GM23338 (cell line): ENCODE measurements at regions not wholly inside any gene's neighbourhood (a gene's known extent, or its start where the extent isn't known, plus 50 kb on each side); places are given as distances from the start of the nearest gene placed in this dataset.
A peak's percentile ranks its signal among the peaks of the same experiment; 100 is the strongest.

Source experiments
- ATAC-seq: fragments of 200-7000 bp; cut with Tn5 transposase; 3 replicates; pipeline ENCODE4 v1.9.1; 2020
- DNase-seq: peaks from one replicate; pipeline ENCODE4 v3.0.0-alpha.2; 2015; ENCODE audit warnings: low spot score
- H2AFZ ChIP-seq: fragments of 200-600 bp; sonication (generic); 2 replicates; pipeline ENCODE4 v1.8.0; 2016; ENCODE audit warnings: antibody characterized with exemption, mild to moderate bottlenecking, moderate library complexity
- H3F3A ChIP-seq: fragments of 200-600 bp; sonication (generic); replicated peaks from 2 replicates; pipeline ENCODE4 v1.8.0; 2017; ENCODE audit warnings: antibody characterized with exemption, mixed run types, low read depth
- H3K27ac ChIP-seq: fragments of 200-600 bp; sonication (generic); 2 replicates; pipeline ENCODE4 v1.6.1; 2016; ENCODE audit warnings: low read depth
- H3K27me3 ChIP-seq: fragments of 200-600 bp; sonication (generic); 2 replicates; pipeline ENCODE4 v1.8.0; 2016; ENCODE audit warnings: mild to moderate bottlenecking, mixed run types, moderate library complexity; ENCODE audit not compliant: insufficient read depth
- H3K36me3 ChIP-seq: fragments of 200-600 bp; sonication (generic); 2 replicates; pipeline ENCODE4 v1.8.0; 2016; ENCODE audit warnings: mild to moderate bottlenecking; ENCODE audit not compliant: insufficient read depth
- H3K4me1 ChIP-seq: fragments of 200-600 bp; sonication (generic); 2 replicates; pipeline ENCODE4 v1.8.0; 2016; ENCODE audit warnings: mild to moderate bottlenecking, moderate library complexity; ENCODE audit not compliant: insufficient read depth
- H3K4me2 ChIP-seq: fragments of 200-600 bp; sonication (generic); 2 replicates; pipeline ENCODE4 v1.7.1; 2017; ENCODE audit warnings: mixed run types
- H3K4me3 ChIP-seq: fragments of 200-600 bp; sonication (generic); 2 replicates; pipeline ENCODE4 v1.6.1; 2016; ENCODE audit warnings: mixed run types
- H3K79me2 ChIP-seq: fragments of 200-600 bp; sonication (generic); replicated peaks from 2 replicates; pipeline ENCODE4 v1.8.0; 2017; ENCODE audit warnings: mild to moderate bottlenecking; ENCODE audit not compliant: insufficient read depth
- H3K9me2 ChIP-seq: fragments of 200-600 bp; sonication (generic); 2 replicates; pipeline ENCODE4 v1.8.0; 2017; ENCODE audit not compliant: insufficient read depth
- H4K20me1 ChIP-seq: fragments of 200-600 bp; sonication (generic); replicated peaks from 2 replicates; pipeline ENCODE4 v1.8.0; 2017; ENCODE audit warnings: mild to moderate bottlenecking; ENCODE audit not compliant: insufficient read depth
- H3K27ac Mint-ChIP-seq: 2 replicates; pipeline ENCODE4 v1.8.0; 2020; ENCODE audit warnings: inconsistent platforms, mild to moderate bottlenecking, moderate library complexity, mixed read lengths
- H3K27me3 Mint-ChIP-seq: 3 replicates; pipeline ENCODE4 v1.8.0; 2022; ENCODE audit warnings: low read depth, mild to moderate bottlenecking, moderate library complexity, mixed read lengths, inconsistent platforms; ENCODE audit not compliant: insufficient read depth, poor library complexity
- H3K36me3 Mint-ChIP-seq: 3 replicates; pipeline ENCODE4 v1.8.0; 2021; ENCODE audit warnings: low read depth, mild to moderate bottlenecking, inconsistent platforms, moderate library complexity, mixed read lengths
- H3K4me1 Mint-ChIP-seq: 3 replicates; pipeline ENCODE4 v1.8.0; 2020; ENCODE audit warnings: mild to moderate bottlenecking, inconsistent platforms, mixed read lengths
- H3K4me3 Mint-ChIP-seq: 3 replicates; pipeline ENCODE4 v1.8.0; 2021; ENCODE audit warnings: moderate library complexity, mild to moderate bottlenecking, inconsistent platforms, mixed read lengths
- H3K9me3 Mint-ChIP-seq: 3 replicates; pipeline ENCODE4 v1.8.0; 2020; ENCODE audit warnings: moderate library complexity, mild to moderate bottlenecking, inconsistent platforms, mixed read lengths
- CREB1 ChIP-seq: fragments of 250-450 bp; sonication (Bioruptor Pico); IDR thresholded peaks from 2 replicates; pipeline ENCODE4 v1.5.0; 2020; ENCODE audit warnings: low read depth, mild to moderate bottlenecking, moderate library complexity
- EZH2 ChIP-seq: fragments of 200-600 bp; sonication (generic); IDR thresholded peaks from one replicate; pipeline ENCODE4 v1.8.0; 2017; ENCODE audit warnings: antibody characterized with exemption, mild to moderate bottlenecking, low read depth; ENCODE audit not compliant: unreplicated experiment
- EZH2phosphoT487 ChIP-seq: fragments of 200-600 bp; sonication (generic); IDR thresholded peaks from one replicate; pipeline ENCODE4 v1.8.1; 2018; ENCODE audit warnings: antibody characterized with exemption; ENCODE audit not compliant: unreplicated experiment
- JUNB ChIP-seq: IDR thresholded peaks from one replicate; pipeline ENCODE4 v1.6.1; 2016; ENCODE audit warnings: antibody characterized with exemption; ENCODE audit not compliant: unreplicated experiment
- NANOG ChIP-seq: IDR thresholded peaks from 2 replicates; pipeline ENCODE4 v1.6.1; 2016; ENCODE audit warnings: antibody characterized with exemption, borderline replicate concordance
- POLR2AphosphoS5 ChIP-seq: IDR thresholded peaks from 2 replicates; pipeline ENCODE4 v1.6.1; 2016; ENCODE audit warnings: antibody characterized with exemption, low read depth
- STAT1 ChIP-seq: IDR thresholded peaks from one replicate; pipeline ENCODE4 v1.6.1; 2016; ENCODE audit warnings: antibody characterized with exemption; ENCODE audit not compliant: unreplicated experiment
- ZNF114 ChIP-seq: fragments of 250-450 bp; sonication (Bioruptor Pico); IDR thresholded peaks from 2 replicates; pipeline ENCODE4 v1.5.0; 2020; ENCODE audit warnings: mild to moderate bottlenecking, moderate library complexity
- ZNF331 ChIP-seq: fragments of 250-450 bp; sonication (Bioruptor Pico); IDR thresholded peaks from 2 replicates; pipeline ENCODE4 v1.5.0; 2020; ENCODE audit warnings: low read depth, mild to moderate bottlenecking, moderate library complexity
- TF ChIP-seq, protein P1 (sequence below): IDR thresholded peaks from 2 replicates; pipeline ENCODE4 v1.6.1; 2016; ENCODE audit warnings: antibody characterized with exemption
- TF ChIP-seq, protein P2 (sequence below), 2 experiments: fragments of 200-600 bp in 1 of 2; sonication (generic) in 1 of 2; conservative IDR thresholded peaks; 2 replicates each; pipeline versions ENCODE4 v1.5.1 to v1.6.1; 2016 to 2017; ENCODE audit warnings: antibody characterized with exemption in 2 of 2, low read depth in 2 of 2, mild to moderate bottlenecking in 2 of 2, moderate library complexity in 1 of 2
- TF ChIP-seq, protein P3 (sequence below): fragments of 250-450 bp; sonication (Bioruptor Pico); IDR thresholded peaks from 2 replicates; pipeline ENCODE4 v1.5.0; 2020; ENCODE audit warnings: mild to moderate bottlenecking, moderate library complexity
- TF ChIP-seq, protein P4 (sequence below): IDR thresholded peaks from one replicate; pipeline ENCODE4 v1.6.1; 2018; ENCODE audit warnings: antibody characterized with exemption; ENCODE audit not compliant: unreplicated experiment

- Mint-ChIP-seq H3K4me3 (peak overlapping the region; percentile 60; the same call in 1 of the 3 replicates), H3K27ac (peak overlapping the region; percentile 45; the same call in 1 of the 2 replicates), H3K36me3 (no peaks in the 10 kb centered on the region), H3K9me3 (no peaks in the 10 kb centered on the region), H3K27me3 (peaks cover 8% of the 10 kb centered on the region), H3K4me1 (peaks cover 20% of the 10 kb centered on the region)
- no peaks in the 10 kb centered on the region for H3F3A ChIP-seq
- H3K36me3 ChIP-seq = no peaks in the 10 kb centered on the region
- ATAC-seq = no peak; the same call in 2 of the 3 replicates
- peak overlapping the region; percentile 50 for H3K4me3 ChIP-seq
- H3K27ac ChIP-seq = no peak overlapping the region
- H3K27me3 ChIP-seq = 0 out of 2 replicates have a peak, but pooled peaks cover 3% of the 10 kb centered on the region
- H4K20me1 ChIP-seq = no peaks in the 10 kb centered on the region
- H2AFZ ChIP-seq = peak overlapping the region; percentile 90
- TF ChIP-seq ZNF114 (CRISPR knock-in tag) (no peak), JUNB (no peak), POLR2AphosphoS5 (no peak), ZNF331 (CRISPR knock-in tag) (no peak), NANOG (no peak), STAT1 (no peak), CREB1 (no peak), EZH2 (no peak), EZH2phosphoT487 (no peak)
- TF ChIP-seq, protein P1, sequence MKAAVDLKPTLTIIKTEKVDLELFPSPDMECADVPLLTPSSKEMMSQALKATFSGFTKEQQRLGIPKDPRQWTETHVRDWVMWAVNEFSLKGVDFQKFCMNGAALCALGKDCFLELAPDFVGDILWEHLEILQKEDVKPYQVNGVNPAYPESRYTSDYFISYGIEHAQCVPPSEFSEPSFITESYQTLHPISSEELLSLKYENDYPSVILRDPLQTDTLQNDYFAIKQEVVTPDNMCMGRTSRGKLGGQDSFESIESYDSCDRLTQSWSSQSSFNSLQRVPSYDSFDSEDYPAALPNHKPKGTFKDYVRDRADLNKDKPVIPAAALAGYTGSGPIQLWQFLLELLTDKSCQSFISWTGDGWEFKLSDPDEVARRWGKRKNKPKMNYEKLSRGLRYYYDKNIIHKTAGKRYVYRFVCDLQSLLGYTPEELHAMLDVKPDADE = no peak
- TF ChIP-seq, protein P2, sequence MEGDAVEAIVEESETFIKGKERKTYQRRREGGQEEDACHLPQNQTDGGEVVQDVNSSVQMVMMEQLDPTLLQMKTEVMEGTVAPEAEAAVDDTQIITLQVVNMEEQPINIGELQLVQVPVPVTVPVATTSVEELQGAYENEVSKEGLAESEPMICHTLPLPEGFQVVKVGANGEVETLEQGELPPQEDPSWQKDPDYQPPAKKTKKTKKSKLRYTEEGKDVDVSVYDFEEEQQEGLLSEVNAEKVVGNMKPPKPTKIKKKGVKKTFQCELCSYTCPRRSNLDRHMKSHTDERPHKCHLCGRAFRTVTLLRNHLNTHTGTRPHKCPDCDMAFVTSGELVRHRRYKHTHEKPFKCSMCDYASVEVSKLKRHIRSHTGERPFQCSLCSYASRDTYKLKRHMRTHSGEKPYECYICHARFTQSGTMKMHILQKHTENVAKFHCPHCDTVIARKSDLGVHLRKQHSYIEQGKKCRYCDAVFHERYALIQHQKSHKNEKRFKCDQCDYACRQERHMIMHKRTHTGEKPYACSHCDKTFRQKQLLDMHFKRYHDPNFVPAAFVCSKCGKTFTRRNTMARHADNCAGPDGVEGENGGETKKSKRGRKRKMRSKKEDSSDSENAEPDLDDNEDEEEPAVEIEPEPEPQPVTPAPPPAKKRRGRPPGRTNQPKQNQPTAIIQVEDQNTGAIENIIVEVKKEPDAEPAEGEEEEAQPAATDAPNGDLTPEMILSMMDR (conservative IDR thresholded peaks at IDR 0.05; ENCODE audit: low read depth in 2 of 2) = no peak
- TF ChIP-seq, protein P3, sequence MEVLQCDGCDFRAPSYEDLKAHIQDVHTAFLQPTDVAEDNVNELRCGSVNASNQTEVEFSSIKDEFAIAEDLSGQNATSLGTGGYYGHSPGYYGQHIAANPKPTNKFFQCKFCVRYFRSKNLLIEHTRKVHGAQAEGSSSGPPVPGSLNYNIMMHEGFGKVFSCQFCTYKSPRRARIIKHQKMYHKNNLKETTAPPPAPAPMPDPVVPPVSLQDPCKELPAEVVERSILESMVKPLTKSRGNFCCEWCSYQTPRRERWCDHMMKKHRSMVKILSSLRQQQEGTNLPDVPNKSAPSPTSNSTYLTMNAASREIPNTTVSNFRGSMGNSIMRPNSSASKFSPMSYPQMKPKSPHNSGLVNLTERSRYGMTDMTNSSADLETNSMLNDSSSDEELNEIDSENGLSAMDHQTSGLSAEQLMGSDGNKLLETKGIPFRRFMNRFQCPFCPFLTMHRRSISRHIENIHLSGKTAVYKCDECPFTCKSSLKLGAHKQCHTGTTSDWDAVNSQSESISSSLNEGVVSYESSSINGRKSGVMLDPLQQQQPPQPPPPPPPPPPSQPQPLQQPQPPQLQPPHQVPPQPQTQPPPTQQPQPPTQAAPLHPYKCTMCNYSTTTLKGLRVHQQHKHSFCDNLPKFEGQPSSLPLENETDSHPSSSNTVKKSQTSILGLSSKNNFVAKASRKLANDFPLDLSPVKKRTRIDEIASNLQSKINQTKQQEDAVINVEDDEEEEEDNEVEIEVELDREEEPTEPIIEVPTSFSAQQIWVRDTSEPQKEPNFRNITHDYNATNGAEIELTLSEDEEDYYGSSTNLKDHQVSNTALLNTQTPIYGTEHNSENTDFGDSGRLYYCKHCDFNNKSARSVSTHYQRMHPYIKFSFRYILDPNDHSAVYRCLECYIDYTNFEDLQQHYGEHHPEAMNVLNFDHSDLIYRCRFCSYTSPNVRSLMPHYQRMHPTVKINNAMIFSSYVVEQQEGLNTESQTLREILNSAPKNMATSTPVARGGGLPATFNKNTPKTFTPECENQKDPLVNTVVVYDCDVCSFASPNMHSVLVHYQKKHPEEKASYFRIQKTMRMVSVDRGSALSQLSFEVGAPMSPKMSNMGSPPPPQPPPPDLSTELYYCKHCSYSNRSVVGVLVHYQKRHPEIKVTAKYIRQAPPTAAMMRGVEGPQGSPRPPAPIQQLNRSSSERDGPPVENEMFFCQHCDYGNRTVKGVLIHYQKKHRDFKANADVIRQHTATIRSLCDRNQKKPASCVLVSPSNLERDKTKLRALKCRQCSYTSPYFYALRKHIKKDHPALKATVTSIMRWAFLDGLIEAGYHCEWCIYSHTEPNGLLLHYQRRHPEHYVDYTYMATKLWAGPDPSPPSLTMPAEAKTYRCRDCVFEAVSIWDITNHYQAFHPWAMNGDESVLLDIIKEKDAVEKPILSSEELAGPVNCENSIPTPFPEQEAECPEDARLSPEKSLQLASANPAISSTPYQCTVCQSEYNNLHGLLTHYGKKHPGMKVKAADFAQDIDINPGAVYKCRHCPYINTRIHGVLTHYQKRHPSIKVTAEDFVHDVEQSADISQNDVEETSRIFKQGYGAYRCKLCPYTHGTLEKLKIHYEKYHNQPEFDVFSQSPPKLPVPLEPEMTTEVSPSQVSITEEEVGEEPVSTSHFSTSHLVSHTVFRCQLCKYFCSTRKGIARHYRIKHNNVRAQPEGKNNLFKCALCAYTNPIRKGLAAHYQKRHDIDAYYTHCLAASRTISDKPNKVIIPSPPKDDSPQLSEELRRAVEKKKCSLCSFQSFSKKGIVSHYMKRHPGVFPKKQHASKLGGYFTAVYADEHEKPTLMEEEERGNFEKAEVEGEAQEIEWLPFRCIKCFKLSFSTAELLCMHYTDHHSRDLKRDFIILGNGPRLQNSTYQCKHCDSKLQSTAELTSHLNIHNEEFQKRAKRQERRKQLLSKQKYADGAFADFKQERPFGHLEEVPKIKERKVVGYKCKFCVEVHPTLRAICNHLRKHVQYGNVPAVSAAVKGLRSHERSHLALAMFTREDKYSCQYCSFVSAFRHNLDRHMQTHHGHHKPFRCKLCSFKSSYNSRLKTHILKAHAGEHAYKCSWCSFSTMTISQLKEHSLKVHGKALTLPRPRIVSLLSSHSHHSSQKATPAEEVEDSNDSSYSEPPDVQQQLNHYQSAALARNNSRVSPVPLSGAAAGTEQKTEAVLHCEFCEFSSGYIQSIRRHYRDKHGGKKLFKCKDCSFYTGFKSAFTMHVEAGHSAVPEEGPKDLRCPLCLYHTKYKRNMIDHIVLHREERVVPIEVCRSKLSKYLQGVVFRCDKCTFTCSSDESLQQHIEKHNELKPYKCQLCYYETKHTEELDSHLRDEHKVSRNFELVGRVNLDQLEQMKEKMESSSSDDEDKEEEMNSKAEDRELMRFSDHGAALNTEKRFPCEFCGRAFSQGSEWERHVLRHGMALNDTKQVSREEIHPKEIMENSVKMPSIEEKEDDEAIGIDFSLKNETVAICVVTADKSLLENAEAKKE (CRISPR knock-in tag) = no peak
- TF ChIP-seq, protein P4, sequence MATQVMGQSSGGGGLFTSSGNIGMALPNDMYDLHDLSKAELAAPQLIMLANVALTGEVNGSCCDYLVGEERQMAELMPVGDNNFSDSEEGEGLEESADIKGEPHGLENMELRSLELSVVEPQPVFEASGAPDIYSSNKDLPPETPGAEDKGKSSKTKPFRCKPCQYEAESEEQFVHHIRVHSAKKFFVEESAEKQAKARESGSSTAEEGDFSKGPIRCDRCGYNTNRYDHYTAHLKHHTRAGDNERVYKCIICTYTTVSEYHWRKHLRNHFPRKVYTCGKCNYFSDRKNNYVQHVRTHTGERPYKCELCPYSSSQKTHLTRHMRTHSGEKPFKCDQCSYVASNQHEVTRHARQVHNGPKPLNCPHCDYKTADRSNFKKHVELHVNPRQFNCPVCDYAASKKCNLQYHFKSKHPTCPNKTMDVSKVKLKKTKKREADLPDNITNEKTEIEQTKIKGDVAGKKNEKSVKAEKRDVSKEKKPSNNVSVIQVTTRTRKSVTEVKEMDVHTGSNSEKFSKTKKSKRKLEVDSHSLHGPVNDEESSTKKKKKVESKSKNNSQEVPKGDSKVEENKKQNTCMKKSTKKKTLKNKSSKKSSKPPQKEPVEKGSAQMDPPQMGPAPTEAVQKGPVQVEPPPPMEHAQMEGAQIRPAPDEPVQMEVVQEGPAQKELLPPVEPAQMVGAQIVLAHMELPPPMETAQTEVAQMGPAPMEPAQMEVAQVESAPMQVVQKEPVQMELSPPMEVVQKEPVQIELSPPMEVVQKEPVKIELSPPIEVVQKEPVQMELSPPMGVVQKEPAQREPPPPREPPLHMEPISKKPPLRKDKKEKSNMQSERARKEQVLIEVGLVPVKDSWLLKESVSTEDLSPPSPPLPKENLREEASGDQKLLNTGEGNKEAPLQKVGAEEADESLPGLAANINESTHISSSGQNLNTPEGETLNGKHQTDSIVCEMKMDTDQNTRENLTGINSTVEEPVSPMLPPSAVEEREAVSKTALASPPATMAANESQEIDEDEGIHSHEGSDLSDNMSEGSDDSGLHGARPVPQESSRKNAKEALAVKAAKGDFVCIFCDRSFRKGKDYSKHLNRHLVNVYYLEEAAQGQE = no peak
- H3K79me2 ChIP-seq = no peaks in the 10 kb centered on the region
- peaks cover 16% of the 10 kb centered on the region for H3K4me1 ChIP-seq
- peaks cover under 1% of the 10 kb centered on the region; the same call in 1 of the 2 replicates for H3K9me2 ChIP-seq
- H3K4me2 ChIP-seq = peak overlapping the region; percentile 74
- DNase-seq = no peak
These were observed 114.7 kb downstream of the NOG start for GRCh38 chr17:56708220-56708558.
